ENCODE measurements at regions not wholly inside any gene's neighbourhood (a gene's known extent, or its start where the extent isn't known, plus 50 kb on each side); places are given as distances from the start of the nearest gene placed in this dataset.
A peak's percentile ranks its signal among the peaks of the same experiment; 100 is the strongest.

GRCh38 chr5:34587355-34588241 lies 68.5 kb upstream of the RAI14 start (continued):
- TF ChIP-seq ZBTB40 (IDR thresholded peaks at IDR 0.05) = peak; percentile 65
- no peak for TF ChIP-seq ZBTB40 (CRISPR knock-in tag; IDR thresholded peaks at IDR 0.05)
- peak; percentile 70; the same call in 1 of the 2 replicates for TF ChIP-seq CREM (IDR thresholded peaks at IDR 0.05; ENCODE audit: low read depth)
- peak; percentile 79 to 82; a peak in 3 of 4 replicates for TF ChIP-seq MLLT1 (IDR thresholded peaks at IDR 0.05)
- no peak for TF ChIP-seq HNRNPH1 (optimal IDR thresholded peaks at IDR 0.05; ENCODE audit: low read depth, low read length)
- TF ChIP-seq HDAC3 (IDR thresholded peaks at IDR 0.05; ENCODE audit: borderline replicate concordance, partially characterized antibody) = peak; percentile 60
- no peak for TF ChIP-seq CCAR2 (IDR thresholded peaks at IDR 0.05; ENCODE audit: low read depth, low read length)
- no peak for TF ChIP-seq ZNF217 (CRISPR knock-in tag; IDR thresholded peaks at IDR 0.05)
- TF ChIP-seq MBD1 (CRISPR knock-in tag; IDR thresholded peaks at IDR 0.05) = no peak
- 0 out of 2 replicates have a peak, but pooled peaks have one; percentile 13 for TF ChIP-seq HMG20A (CRISPR knock-in tag; conservative IDR thresholded peaks at IDR 0.05)
- TF ChIP-seq SREBF1 (IDR thresholded peaks at IDR 0.05; ENCODE audit: borderline replicate concordance, low read depth, low read length) = no peak
- peak; percentile 24 for TF ChIP-seq HMGN3 (IDR thresholded peaks at IDR 0.05; ENCODE audit: borderline replicate concordance, extremely low read depth, insufficient read length, low read depth, low read length)
- TF ChIP-seq FOXO4 (CRISPR knock-in tag; IDR thresholded peaks at IDR 0.05) = no peak

All from K562 (cell line).